GM12801 (cell line): ENCODE measurements at regions not wholly inside any gene's neighbourhood (a gene's known extent, or its start where the extent isn't known, plus 50 kb on each side); places are given as distances from the start of the nearest gene placed in this dataset.

Experiments
- CTCF ChIP-seq: IDR thresholded peaks from one replicate; pipeline ENCODE4 v1.5.1; 2011; ENCODE audit warnings: control low read depth; ENCODE audit not compliant: insufficient read length; ENCODE audit errors: extremely low read depth

- no peak for TF ChIP-seq CTCF
Observed at GRCh38 chr5:167271511-167271910, 1019.9 kb upstream of the WWC1 start.

- no peak for TF ChIP-seq CTCF
Observed at GRCh38 chr5:167280111-167280510, 1011.3 kb upstream of the WWC1 start.

GRCh38 chr5:167281925-167282324 is 1009.5 kb upstream of the WWC1 start:
- no peak for TF ChIP-seq CTCF

- TF ChIP-seq CTCF = no peak
Observed at GRCh38 chr5:167283691-167284090, 1007.8 kb upstream of the WWC1 start.

GRCh38 chr5:167284222-167284890 is 1007.1 kb upstream of the WWC1 start:
- no peak for TF ChIP-seq CTCF

- no peak for TF ChIP-seq CTCF
Observed at GRCh38 chr5:167285591-167285990, 1005.9 kb upstream of the WWC1 start.

GRCh38 chr5:167286891-167287290 is 1004.6 kb upstream of the WWC1 start:
- no peak for TF ChIP-seq CTCF
